ENCODE measurements at regions not wholly inside any gene's neighbourhood (a gene's known extent, or its start where the extent isn't known, plus 50 kb on each side); places are given as distances from the start of the nearest gene placed in this dataset.

DNA sequence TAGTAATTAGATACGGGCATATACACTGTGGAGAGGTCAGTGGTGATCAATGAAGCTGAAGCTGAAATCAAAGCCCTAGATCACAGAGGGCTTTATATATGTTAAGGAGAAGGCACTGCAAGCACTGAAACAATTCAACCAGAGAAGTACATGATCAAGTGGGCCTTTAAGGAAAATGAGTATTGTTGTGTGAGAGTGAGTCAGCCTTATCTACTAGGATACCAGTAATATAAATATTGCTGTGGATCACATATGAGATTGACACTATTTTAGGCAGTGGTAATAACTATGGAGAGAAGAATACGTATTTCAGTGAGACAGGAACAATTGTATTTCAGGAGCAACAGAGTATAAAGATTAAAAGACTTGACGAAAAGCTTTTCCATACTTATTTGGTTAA lies 1172.2 kb upstream of the GJE1 start:
- TF ChIP-seq, protein P1, sequence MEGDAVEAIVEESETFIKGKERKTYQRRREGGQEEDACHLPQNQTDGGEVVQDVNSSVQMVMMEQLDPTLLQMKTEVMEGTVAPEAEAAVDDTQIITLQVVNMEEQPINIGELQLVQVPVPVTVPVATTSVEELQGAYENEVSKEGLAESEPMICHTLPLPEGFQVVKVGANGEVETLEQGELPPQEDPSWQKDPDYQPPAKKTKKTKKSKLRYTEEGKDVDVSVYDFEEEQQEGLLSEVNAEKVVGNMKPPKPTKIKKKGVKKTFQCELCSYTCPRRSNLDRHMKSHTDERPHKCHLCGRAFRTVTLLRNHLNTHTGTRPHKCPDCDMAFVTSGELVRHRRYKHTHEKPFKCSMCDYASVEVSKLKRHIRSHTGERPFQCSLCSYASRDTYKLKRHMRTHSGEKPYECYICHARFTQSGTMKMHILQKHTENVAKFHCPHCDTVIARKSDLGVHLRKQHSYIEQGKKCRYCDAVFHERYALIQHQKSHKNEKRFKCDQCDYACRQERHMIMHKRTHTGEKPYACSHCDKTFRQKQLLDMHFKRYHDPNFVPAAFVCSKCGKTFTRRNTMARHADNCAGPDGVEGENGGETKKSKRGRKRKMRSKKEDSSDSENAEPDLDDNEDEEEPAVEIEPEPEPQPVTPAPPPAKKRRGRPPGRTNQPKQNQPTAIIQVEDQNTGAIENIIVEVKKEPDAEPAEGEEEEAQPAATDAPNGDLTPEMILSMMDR (IDR thresholded peaks at IDR 0.05; ENCODE audit: low read depth, low read length) = no peak
- TF ChIP-seq, protein P2, sequence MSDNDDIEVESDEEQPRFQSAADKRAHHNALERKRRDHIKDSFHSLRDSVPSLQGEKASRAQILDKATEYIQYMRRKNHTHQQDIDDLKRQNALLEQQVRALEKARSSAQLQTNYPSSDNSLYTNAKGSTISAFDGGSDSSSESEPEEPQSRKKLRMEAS (IDR thresholded peaks at IDR 0.05; ENCODE audit: low read depth, low read length) = no peak
- no peak for TF ChIP-seq POLR2A (IDR thresholded peaks at IDR 0.05; ENCODE audit: extremely low read depth, insufficient read length)
- TF ChIP-seq MYC (IDR thresholded peaks at IDR 0.05; ENCODE audit: low read depth, low read length) = no peak
